ENCODE measurements at regions not wholly inside any gene's neighbourhood (a gene's known extent, or its start where the extent isn't known, plus 50 kb on each side); places are given as distances from the start of the nearest gene placed in this dataset.

DNA sequence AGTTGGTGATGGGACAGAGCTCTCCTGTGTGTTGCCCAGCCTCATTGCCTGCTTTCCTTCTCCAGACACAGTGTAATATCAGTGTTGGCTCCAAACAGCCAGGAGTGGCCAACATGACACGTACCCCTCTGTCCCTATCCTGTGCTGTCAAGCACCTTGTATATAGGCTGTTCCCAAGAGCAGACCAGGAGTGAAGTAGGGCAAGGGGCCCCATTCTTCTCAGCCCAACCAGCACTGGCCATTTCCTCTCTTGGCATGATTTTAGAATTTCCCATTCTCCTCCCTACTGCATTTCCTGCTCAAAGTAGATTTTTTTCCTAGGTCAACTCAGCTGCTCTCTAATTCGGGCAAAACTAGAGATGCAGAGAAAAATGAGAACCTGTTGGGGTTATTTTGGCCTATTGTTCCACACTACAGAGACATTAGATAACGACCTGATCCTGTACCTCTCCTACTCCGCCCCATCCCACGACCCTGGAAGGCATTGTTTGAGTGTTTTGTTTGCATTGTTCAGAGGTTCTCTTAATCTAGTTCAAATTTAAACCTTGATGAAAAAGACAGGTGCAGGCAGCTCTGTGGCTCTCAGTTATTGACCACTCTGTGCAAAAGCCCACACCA, 95.6 kb downstream of the RASSF10 start:
- TF ChIP-seq, protein P1, sequence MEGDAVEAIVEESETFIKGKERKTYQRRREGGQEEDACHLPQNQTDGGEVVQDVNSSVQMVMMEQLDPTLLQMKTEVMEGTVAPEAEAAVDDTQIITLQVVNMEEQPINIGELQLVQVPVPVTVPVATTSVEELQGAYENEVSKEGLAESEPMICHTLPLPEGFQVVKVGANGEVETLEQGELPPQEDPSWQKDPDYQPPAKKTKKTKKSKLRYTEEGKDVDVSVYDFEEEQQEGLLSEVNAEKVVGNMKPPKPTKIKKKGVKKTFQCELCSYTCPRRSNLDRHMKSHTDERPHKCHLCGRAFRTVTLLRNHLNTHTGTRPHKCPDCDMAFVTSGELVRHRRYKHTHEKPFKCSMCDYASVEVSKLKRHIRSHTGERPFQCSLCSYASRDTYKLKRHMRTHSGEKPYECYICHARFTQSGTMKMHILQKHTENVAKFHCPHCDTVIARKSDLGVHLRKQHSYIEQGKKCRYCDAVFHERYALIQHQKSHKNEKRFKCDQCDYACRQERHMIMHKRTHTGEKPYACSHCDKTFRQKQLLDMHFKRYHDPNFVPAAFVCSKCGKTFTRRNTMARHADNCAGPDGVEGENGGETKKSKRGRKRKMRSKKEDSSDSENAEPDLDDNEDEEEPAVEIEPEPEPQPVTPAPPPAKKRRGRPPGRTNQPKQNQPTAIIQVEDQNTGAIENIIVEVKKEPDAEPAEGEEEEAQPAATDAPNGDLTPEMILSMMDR (conservative IDR thresholded peaks at IDR 0.05; ENCODE audit: low read depth, low read length), result no peak

DNA sequence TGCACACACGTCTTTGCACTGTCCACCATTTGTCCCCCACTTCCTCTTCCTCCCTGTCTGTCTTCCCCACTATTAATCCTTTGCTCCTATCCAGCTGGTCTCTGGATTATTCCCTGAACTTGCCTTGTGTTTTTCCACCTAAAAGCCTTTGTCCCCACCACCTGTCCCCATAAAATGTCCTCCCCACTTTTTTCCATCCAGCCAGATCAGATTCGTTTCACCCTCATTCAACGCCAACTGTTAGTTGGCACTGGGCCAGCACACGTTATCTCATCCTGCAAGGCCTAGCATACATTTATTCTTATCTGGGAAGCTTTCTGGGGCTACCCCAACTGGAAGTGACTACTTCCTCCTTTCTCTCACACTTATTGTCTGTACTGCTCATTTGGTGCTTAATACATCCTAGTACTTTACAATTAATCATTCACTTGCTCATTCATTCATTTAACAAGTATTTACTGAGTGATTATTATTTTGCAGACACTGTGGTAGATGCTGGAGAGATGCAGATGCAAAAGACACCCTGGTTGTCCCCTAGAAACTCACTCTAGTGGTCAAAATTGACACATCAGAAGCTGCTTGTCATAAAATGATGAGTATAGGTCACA, 96.2 kb downstream of the RASSF10 start:
- DNase-seq (ENCODE audit: low read depth), result no peak
- no peak overlapping the region for H3K4me3 ChIP-seq (ENCODE audit: low read depth, low read length)
- TF ChIP-seq, protein P1 (conservative IDR thresholded peaks at IDR 0.05; ENCODE audit: low read depth, low read length), result no peak

More for the DNA sequence above, 95.6 kb downstream of the RASSF10 start:
- no peak for DNase-seq (ENCODE audit: low read depth)
- no peak overlapping the region for H3K4me3 ChIP-seq (ENCODE audit: low read depth, low read length)

DNA sequence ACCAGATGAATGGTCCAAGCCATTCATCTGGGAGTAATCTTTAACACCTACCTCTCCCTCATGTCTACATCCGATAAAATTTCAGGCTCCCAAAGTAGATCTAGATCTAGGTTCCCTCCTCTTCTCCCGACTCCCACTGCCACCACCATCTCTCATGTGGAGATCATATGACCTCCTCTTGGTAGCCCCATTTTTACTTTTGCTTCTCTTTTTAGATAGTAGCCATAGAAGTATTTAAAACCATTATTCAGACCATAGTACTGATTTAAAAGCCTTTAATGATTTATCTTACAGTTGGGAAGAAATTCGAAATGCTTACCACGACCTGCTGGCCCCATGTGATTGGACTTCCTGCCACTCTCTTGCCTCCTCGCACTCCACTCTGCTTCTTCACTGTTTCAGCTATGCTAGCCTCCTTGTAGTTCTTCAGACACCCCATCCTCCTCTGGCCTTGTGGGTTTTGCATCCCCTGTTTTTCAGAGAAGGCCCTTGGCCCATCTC, 98.5 kb downstream of the RASSF10 start:
- DNase-seq (ENCODE audit: low read depth), result no peak
- H3K4me3 ChIP-seq (ENCODE audit: low read depth, low read length), result no peak overlapping the region
- TF ChIP-seq, protein P1 (conservative IDR thresholded peaks at IDR 0.05; ENCODE audit: low read depth, low read length), result no peak

DNA sequence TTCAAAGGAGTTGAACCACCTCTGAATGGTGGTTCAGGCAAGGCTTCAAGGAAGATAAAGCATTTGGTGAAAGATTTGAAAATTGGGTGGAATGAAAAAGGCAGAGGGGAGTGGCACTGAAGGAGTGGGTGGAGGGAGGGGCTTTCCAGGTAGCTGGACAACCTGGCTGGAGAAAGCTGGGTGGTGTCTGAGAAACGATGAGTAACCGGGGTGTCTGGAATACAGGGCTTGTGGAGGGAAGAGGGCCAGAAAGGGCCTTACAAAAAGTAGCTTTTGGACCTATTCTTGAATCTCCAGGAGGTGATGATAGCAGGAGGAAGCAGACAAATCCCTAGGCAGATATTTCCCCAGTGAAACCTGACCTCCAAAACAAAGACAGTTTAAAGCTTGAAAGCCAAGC, 99.3 kb downstream of the RASSF10 start:
- TF ChIP-seq, protein P1 (conservative IDR thresholded peaks at IDR 0.05; ENCODE audit: low read depth, low read length), result no peak
- DNase-seq (ENCODE audit: low read depth), result no peak
- no peak overlapping the region for H3K4me3 ChIP-seq (ENCODE audit: low read depth, low read length)

DNA sequence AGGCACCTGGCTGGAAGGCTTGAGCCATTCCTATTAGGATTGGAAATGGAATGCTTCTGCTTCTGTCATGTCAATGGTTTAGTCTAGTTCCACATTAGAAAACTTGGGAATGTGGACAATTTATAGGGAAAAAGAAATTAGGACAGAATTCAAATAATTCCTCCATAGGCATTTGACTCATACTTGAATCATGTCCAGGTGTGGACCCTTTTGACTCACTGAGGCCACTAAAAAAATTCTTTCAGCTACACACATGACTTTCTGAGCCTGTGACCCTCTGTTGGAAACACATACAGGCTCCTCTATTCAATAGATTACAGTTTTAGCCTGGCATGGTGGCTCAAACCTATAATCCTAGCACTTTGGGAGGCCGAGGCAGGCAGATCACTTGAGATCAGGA, 100.5 kb downstream of the RASSF10 start:
- DNase-seq (ENCODE audit: low read depth), result no peak
- H3K4me3 ChIP-seq (ENCODE audit: low read depth, low read length), result no peak overlapping the region
- TF ChIP-seq, protein P1 (conservative IDR thresholded peaks at IDR 0.05; ENCODE audit: low read depth, low read length), result no peak

DNA sequence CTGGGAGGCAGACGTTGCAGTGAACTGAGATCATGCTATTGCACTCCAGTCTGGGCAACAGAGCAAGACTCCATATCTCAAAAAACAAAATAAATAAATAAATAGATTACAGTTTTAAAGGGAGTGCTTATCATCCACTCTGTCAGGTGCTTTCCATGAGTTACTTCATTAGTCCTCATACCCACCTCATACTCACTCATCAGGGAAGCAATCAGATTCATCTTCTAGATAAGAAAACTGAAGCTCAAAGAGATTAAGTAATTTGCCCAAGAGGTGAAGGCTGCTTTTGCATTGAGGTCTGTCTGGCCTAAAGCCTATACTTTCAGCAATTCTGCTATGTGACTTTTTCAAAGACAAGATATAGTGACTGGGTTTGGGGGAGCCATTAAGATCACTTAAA, 101.0 kb downstream of the RASSF10 start:
- TF ChIP-seq, protein P1 (conservative IDR thresholded peaks at IDR 0.05; ENCODE audit: low read depth, low read length), result no peak
- no peak for DNase-seq (ENCODE audit: low read depth)
- no peak overlapping the region for H3K4me3 ChIP-seq (ENCODE audit: low read depth, low read length)

Data from choroid plexus epithelial cell (primary cell).